SH-SY5Y (cell line): ENCODE measurements at regions not wholly inside any gene's neighbourhood (a gene's known extent, or its start where the extent isn't known, plus 50 kb on each side); places are given as distances from the start of the nearest gene placed in this dataset.

Experiments
- GATA2 ChIP-seq: IDR thresholded peaks from 2 replicates; pipeline ENCODE4 v1.6.1; 2011; ENCODE audit warnings: mild to moderate bottlenecking, low read depth, low read length
- GATA3 ChIP-seq: IDR thresholded peaks from 2 replicates; pipeline ENCODE4 v1.6.1; 2011; ENCODE audit warnings: low read depth, mild to moderate bottlenecking, low read length, moderate library complexity

- no peak for TF ChIP-seq GATA3
- TF ChIP-seq GATA2 = no peak
Observed at GRCh38 chr2:181266614-181267013, 190.6 kb upstream of the ITGA4 start.

- TF ChIP-seq GATA3 (no peak), GATA2 (no peak)
Observed at GRCh38 chr2:181268174-181268867, 188.9 kb upstream of the ITGA4 start.

GRCh38 chr2:181273986-181274385, 183.2 kb upstream of the ITGA4 start:
- no peak for TF ChIP-seq GATA2
- no peak for TF ChIP-seq GATA3

GRCh38 chr2:181275643-181276070, 181.5 kb upstream of the ITGA4 start:
- no peak for TF ChIP-seq GATA2
- TF ChIP-seq GATA3 = no peak

DNA sequence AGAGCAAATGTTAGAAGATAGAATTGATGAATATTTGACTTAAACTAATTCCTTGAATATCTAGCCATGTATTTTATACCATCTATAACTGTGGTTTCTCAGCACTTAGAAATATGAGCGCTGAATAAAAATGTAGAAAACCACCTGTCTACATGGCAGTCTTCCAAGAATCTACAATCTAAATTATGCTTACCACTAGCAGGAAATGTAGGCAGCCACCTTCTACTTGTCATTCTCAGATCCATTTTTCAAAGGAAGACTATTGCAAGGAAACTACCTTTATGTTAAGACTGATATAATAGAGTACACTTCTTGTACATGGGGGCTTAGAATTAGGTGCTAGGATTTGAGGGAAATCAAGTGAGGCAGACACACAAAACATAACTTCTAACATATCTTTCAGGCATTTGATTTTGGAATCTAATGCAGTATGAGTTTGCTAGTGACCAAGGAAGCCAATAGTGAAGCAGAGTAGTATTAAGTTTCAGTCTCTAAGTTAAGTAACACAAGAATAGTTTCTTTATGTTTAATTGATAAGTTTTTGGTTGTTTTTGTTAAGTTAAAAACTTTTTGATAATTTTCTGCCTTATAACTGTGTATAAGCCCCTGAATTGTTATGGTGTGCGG, 175.9 kb upstream of the ITGA4 start:
- TF ChIP-seq GATA3 (no peak), GATA2 (no peak)

- TF ChIP-seq GATA2 (no peak), GATA3 (no peak)
Observed at GRCh38 chr2:181285116-181285515, 172.1 kb upstream of the ITGA4 start.

DNA sequence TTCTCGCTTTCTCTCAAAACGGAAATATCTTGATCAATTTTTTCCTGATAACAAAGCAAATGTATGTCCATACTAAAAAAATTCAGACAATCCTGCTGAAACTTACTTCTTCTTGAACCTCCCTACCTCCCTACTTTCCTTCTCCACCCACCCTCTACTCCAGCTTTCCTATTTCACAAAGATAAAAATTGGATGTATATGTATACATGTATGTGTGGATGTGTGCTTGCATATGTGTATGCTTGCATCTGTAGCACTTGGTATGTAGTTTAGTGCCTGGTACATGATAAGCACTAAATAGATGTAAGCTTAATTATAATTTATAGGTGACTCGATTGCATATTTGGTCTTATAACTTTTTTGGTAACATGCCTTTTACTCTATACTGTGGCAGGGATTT, 167.5 kb upstream of the ITGA4 start:
- no peak for TF ChIP-seq GATA3
- TF ChIP-seq GATA2 = no peak

DNA sequence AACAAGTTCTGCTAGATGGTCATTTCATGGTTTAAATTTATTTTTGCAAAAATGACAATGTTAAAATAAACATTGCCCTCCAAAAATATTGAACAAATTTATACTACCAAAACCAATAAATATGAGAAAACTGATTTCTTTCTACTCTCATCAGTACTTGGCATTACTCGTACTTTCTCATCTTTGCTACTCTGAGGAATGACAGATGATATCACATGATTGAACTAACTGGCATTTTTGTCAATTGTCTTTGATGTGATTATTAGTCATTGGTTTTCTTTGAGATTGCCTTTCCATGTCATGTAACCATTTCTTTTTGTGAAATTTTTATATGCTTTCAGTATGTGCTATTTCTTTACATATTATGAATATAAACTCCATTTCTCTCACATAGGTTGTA, 167.0 kb upstream of the ITGA4 start:
- TF ChIP-seq GATA2 (no peak), GATA3 (no peak)

- TF ChIP-seq GATA3 = no peak
- no peak for TF ChIP-seq GATA2
Observed at GRCh38 chr2:181294979-181295378, 162.2 kb upstream of the ITGA4 start.

DNA sequence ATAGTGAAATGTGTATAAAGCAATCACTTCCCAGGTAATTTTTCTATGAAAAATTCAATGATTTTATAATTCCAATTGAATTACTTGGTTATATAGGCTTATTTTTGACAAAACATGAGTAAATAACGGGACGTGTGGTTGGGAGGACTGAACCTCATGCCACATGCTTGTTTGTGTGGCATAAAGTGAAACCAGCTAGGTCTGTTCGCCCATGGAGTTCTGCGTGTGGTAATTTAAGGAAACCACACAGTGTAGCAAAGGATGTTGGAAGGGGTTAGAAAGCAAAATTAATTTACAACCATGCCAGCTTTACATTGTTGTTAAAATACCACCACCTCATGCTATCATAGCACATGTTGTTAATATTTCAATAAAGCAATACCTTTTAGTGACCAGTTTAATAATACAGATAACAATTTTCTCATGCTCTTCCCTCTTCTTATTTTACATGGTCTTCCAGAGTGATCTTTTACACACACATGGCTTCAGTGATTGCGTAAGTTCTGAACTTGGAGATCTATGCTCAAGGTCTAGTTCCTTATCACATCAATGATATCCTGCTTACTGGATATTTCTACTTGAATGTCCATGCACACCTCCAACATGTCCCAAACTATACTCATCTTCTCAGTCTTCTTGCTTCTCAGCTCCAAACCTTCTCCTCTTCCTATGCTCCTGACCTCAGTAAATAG, 156.4 kb upstream of the ITGA4 start:
- TF ChIP-seq GATA3 (no peak), GATA2 (no peak)

- TF ChIP-seq GATA3 = no peak
- TF ChIP-seq GATA2 = no peak
Observed at GRCh38 chr2:181304011-181304844, 153.0 kb upstream of the ITGA4 start.

DNA sequence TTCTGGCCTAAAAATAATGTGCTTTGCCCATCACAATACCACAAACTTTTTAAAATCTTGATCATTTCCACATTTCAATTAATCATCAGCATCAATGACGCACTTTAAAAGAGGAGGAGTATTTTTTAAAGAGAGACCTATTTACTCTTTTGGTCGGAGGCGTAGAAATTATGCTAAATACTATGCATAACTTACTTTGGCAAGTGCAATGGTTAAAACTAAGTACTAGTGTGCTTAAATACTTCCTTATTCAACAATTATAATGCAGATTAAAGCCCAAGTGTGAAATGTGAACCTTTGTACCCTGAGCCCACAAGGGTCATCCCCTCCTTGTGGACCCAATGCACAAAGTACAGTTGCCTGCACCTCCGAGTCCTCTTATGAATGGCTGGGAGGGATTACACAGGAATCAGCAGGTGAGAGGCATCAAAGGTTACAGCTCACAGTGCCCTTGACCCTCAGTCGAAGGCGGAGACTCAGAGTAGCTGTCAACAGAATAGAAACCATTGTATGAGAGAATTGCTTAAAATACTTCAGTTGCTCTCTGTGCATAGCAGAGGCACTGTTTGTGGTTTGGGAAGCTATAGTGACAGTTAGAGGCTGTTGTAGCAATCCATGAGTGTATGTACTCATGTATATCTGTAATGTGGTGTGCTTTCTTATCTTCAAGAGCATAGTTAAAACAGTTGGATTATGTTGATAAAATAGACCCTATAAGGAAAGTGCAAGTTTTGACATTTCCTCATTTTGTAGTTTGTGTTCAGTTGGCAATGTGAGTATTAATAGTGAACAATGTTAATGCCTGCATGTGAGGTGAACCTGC, 151.7 kb upstream of the ITGA4 start:
- TF ChIP-seq GATA2 = no peak
- no peak for TF ChIP-seq GATA3

DNA sequence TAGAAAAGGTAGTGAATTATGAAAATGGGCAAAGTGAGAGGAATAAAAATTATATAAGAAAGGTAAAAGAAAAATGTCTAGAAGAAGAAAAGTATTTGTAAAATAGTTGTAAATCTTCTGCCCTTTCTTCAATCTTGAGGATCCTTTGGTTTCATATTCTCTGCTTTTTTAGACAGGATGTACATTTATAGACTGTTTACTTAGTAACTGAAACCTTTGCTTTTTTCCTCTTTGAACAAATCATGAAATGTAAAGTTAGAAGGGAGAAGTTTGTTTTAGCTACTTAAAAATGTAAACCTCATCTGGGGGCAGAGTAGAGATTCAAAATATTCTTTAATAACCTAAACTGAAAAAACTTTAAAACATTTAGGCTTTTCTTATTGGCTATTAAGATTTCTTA, 150.4 kb upstream of the ITGA4 start:
- TF ChIP-seq GATA3 = no peak
- TF ChIP-seq GATA2 = no peak

DNA sequence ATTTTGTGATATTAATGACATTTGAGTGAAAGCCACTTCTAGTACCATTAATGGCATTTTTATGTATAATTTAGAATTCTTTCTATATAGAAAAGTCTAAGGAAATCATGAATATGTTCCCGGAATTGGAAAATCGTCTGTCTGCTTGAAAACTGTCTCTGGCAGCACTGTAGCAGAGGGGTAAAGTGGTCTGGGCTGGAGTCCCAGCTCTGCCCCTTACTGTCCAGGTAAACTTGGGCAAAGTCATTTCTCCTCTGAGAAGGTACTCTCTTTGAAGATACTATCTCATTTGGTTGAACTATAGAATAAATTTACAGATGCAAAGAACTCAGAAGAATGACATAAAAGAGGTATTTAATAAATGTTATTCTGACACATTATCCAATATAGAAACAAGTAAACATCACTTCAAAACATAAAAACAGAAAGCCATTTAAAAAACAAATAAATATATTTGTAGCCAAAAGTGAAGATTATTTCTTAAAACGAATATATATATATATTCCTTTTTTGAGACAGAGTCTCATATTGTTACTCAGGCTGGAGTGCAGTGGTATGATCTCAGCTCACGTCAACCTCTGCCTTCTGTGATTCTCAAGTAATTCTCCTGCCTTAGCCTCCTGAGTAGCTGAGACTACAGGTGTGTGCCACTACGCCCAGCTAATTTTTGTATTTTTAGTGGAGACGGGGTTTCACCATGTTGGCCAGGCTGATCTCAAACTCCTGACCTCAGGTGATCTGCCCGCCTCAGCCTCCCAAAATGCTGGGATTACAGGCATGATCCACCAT, 149.8 kb upstream of the ITGA4 start:
- TF ChIP-seq GATA2 (no peak), GATA3 (no peak)
